K562 (cell line): ENCODE measurements at regions not wholly inside any gene's neighbourhood (a gene's known extent, or its start where the extent isn't known, plus 50 kb on each side); places are given as distances from the start of the nearest gene placed in this dataset.

ENCODE experiments used
- DIDO1 ChIP-seq: fragments of 450-650 bp; IDR thresholded peaks from 2 replicates; pipeline ENCODE4 v1.6.1; 2016; ENCODE audit warnings: low read depth, missing biosample characterization, missing genetic modification characterization
- FOXJ2 ChIP-seq: fragments of 200-800 bp; sonication (Bioruptor generic); IDR thresholded peaks from 2 replicates; pipeline ENCODE4 v1.6.1; 2016; ENCODE audit warnings: missing genetic modification characterization, missing compliant biosample characterization
- POLR2G ChIP-seq: fragments of 200-400 bp; formaldehyde crosslinking; IDR thresholded peaks from 2 replicates; pipeline ENCODE4 v1.6.1; 2017; ENCODE audit warnings: low read depth, mild to moderate bottlenecking, antibody characterized with exemption, low read length, moderate library complexity
- TBP ChIP-seq: optimal IDR thresholded peaks from 2 replicates; pipeline ENCODE3; 2011; ENCODE audit warnings: low read depth, low read length, improper control_type of control experiment
- TF ChIP-seq, protein P1 (sequence below): sonication (generic); formaldehyde crosslinking; IDR thresholded peaks from 2 replicates; pipeline ENCODE4 v1.8.0; 2022; ENCODE audit warnings: mild to moderate bottlenecking, missing genetic modification reagents
- TF ChIP-seq, protein P2 (sequence below): sonication (generic); formaldehyde crosslinking; IDR thresholded peaks from 2 replicates; pipeline ENCODE4 v1.9.0; 2022; ENCODE audit warnings: mild to moderate bottlenecking, missing genetic modification reagents
- TF ChIP-seq, protein P3 (sequence below), 3 experiments: IDR thresholded peaks in 2 of 3; conservative IDR thresholded peaks in 1 of 3; 2 replicates each; pipeline ENCODE4 v1.5.1; 2011 to 2012; ENCODE audit warnings: low read length in 3 of 3, mild to moderate bottlenecking in 3 of 3, control low read depth in 2 of 3, improper control_type of control experiment in 1 of 3, inconsistent platforms in 1 of 3, low read depth in 1 of 3, mixed read lengths in 1 of 3, moderate library complexity in 1 of 3; ENCODE audit not compliant: insufficient read depth in 2 of 3
- TF ChIP-seq, protein P4 (sequence below): IDR thresholded peaks from 3 replicates; pipeline ENCODE4 v1.6.1; 2011; ENCODE audit warnings: borderline replicate concordance, mild to moderate bottlenecking; ENCODE audit not compliant: insufficient read length, insufficient read depth

DNA sequence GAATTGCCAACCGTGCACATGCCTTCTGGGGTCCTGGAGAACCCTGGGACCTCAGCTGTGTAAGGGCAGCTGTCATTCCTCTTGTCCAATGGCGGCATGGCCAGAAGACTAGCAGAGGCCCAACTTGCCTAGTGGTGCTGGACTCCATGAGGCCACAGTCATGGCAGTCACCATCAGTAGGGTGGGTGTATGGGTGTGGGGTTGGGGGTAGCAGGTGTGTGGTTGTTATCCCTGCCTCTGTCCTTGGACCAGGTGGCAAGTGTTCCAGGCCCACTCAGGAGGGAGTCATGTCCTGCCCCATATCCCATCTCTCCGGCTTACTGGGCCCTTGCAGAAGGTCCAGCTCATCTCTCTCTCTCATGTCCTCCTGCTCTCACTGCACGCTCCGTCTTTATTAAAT, 1596.2 kb downstream of the MRPL39 start:
- no peak for TF ChIP-seq FOXJ2 (tag)
- TF ChIP-seq, protein P1, sequence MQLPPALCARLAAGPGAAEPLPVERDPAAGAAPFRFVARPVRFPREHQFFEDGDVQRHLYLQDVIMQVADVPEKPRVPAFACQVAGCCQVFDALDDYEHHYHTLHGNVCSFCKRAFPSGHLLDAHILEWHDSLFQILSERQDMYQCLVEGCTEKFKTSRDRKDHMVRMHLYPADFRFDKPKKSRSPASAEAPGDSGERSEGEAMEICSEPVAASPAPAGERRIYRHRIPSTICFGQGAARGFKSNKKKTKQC: no peak
- TF ChIP-seq, protein P2, sequence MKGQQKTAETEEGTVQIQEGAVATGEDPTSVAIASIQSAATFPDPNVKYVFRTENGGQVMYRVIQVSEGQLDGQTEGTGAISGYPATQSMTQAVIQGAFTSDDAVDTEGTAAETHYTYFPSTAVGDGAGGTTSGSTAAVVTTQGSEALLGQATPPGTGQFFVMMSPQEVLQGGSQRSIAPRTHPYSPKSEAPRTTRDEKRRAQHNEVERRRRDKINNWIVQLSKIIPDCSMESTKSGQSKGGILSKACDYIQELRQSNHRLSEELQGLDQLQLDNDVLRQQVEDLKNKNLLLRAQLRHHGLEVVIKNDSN: no peak
- TF ChIP-seq POLR2G: no peak
- TF ChIP-seq, protein P3, sequence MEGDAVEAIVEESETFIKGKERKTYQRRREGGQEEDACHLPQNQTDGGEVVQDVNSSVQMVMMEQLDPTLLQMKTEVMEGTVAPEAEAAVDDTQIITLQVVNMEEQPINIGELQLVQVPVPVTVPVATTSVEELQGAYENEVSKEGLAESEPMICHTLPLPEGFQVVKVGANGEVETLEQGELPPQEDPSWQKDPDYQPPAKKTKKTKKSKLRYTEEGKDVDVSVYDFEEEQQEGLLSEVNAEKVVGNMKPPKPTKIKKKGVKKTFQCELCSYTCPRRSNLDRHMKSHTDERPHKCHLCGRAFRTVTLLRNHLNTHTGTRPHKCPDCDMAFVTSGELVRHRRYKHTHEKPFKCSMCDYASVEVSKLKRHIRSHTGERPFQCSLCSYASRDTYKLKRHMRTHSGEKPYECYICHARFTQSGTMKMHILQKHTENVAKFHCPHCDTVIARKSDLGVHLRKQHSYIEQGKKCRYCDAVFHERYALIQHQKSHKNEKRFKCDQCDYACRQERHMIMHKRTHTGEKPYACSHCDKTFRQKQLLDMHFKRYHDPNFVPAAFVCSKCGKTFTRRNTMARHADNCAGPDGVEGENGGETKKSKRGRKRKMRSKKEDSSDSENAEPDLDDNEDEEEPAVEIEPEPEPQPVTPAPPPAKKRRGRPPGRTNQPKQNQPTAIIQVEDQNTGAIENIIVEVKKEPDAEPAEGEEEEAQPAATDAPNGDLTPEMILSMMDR (IDR thresholded peaks at IDR 0.05 in 2 of 3, conservative IDR thresholded peaks at IDR 0.05 in 1 of 3; ENCODE audit: insufficient read depth in 2 of 3, low read depth in 1 of 3, low read length in 3 of 3): no peak
- TF ChIP-seq DIDO1: no peak
- TF ChIP-seq, protein P4, sequence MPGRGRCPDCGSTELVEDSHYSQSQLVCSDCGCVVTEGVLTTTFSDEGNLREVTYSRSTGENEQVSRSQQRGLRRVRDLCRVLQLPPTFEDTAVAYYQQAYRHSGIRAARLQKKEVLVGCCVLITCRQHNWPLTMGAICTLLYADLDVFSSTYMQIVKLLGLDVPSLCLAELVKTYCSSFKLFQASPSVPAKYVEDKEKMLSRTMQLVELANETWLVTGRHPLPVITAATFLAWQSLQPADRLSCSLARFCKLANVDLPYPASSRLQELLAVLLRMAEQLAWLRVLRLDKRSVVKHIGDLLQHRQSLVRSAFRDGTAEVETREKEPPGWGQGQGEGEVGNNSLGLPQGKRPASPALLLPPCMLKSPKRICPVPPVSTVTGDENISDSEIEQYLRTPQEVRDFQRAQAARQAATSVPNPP: no peak
- TF ChIP-seq TBP: no peak
